Liver (tissue), 8 donors: ENCODE measurements at regions not wholly inside any gene's neighbourhood (a gene's known extent, or its start where the extent isn't known, plus 50 kb on each side); places are given as distances from the start of the nearest gene placed in this dataset.

Experiments used
- DNase-seq: peaks from one replicate; pipeline ENCODE4 v3.0.0-alpha.2; 2017; ENCODE audit warnings: low spot score
- H3K27ac ChIP-seq, 2 donors: one replicate each; pipeline ENCODE4 v1.7.0; 2013; ENCODE audit warnings: inconsistent platforms in 2 of 2, low read length in 2 of 2, control low read depth in 1 of 2, low read depth in 1 of 2, mild to moderate bottlenecking in 1 of 2
- H3K27me3 ChIP-seq, 4 donors: one replicate each; pipeline versions ENCODE4 v1.6.1 to v1.7.0; 2013; ENCODE audit warnings: low read length in 3 of 4, inconsistent platforms in 1 of 4, mild to moderate bottlenecking in 1 of 4, moderate library complexity in 1 of 4; ENCODE audit not compliant: control insufficient read depth in 4 of 4, insufficient read depth in 4 of 4
- H3K36me3 ChIP-seq, 4 donors: one replicate each; pipeline versions ENCODE4 v1.6.1 to v1.7.0; 2013; ENCODE audit warnings: low read length in 3 of 4, mild to moderate bottlenecking in 3 of 4, low read depth in 1 of 4, moderate library complexity in 1 of 4; ENCODE audit not compliant: control insufficient read depth in 4 of 4, insufficient read depth in 3 of 4
- H3K4me1 ChIP-seq, 4 donors: one replicate each; pipeline versions ENCODE4 v1.6.1 to v1.7.0; 2013; ENCODE audit warnings: low read length in 3 of 4, mild to moderate bottlenecking in 3 of 4, moderate library complexity in 1 of 4; ENCODE audit not compliant: control insufficient read depth in 4 of 4, insufficient read depth in 4 of 4
- H3K4me3 ChIP-seq, 3 donors: one replicate each; pipeline versions ENCODE4 v1.6.1 to v1.7.0; 2013; ENCODE audit warnings: low read length in 3 of 3, control low read depth in 1 of 3, low read depth in 1 of 3, mild to moderate bottlenecking in 1 of 3
- H3K9ac ChIP-seq, 2 donors: one replicate each; pipeline ENCODE4 v1.7.0; 2013; ENCODE audit warnings: low read length in 2 of 2, mild to moderate bottlenecking in 2 of 2, moderate library complexity in 2 of 2, control low read depth in 1 of 2, low read depth in 1 of 2
- H3K9me3 ChIP-seq, 4 donors: one replicate each; pipeline versions ENCODE4 v1.6.1 to v1.7.0; 2013; ENCODE audit warnings: low read length in 3 of 4; ENCODE audit not compliant: control insufficient read depth in 4 of 4
- EGR1 ChIP-seq, 2 donors: IDR thresholded peaks; 2 replicates each; pipeline ENCODE4 v1.6.1; 2016 to 2018; ENCODE audit warnings: antibody characterized with exemption in 2 of 2, low read depth in 2 of 2
- FOXA1 ChIP-seq: IDR thresholded peaks from 2 replicates; pipeline ENCODE4 v1.6.1; 2016; ENCODE audit warnings: antibody characterized with exemption
- FOXA2 ChIP-seq: IDR thresholded peaks from 2 replicates; pipeline ENCODE4 v1.6.1; 2016; ENCODE audit warnings: antibody characterized with exemption
- GABPA ChIP-seq, 2 donors: IDR thresholded peaks in 1 of 2; conservative IDR thresholded peaks in 1 of 2; 2 replicates each; pipeline ENCODE4 v1.6.1; 2016; ENCODE audit warnings: antibody characterized with exemption in 2 of 2, mild to moderate bottlenecking in 1 of 2, moderate library complexity in 1 of 2
- HNF4A ChIP-seq, 2 donors: conservative IDR thresholded peaks; 2 replicates each; pipeline ENCODE4 v1.6.1; 2016; ENCODE audit warnings: antibody characterized with exemption in 2 of 2, mild to moderate bottlenecking in 2 of 2
- HNF4G ChIP-seq: IDR thresholded peaks from 2 replicates; pipeline ENCODE4 v1.6.1; 2016; ENCODE audit warnings: antibody characterized with exemption
- JUND ChIP-seq, 2 donors: IDR thresholded peaks; 2 replicates each; pipeline ENCODE4 v1.6.1; 2016; ENCODE audit warnings: antibody characterized with exemption in 2 of 2
- NR2F2 ChIP-seq: IDR thresholded peaks from 2 replicates; pipeline ENCODE4 v1.6.1; 2016; ENCODE audit warnings: antibody characterized with exemption
- RAD21 ChIP-seq, 2 donors: IDR thresholded peaks; 2 replicates each; pipeline ENCODE4 v1.6.1; 2016; ENCODE audit warnings: antibody characterized with exemption in 2 of 2, mild to moderate bottlenecking in 2 of 2
- RXRA ChIP-seq, 2 donors: IDR thresholded peaks; 2 replicates each; pipeline ENCODE4 v1.6.1; 2017 to 2018; ENCODE audit warnings: antibody characterized with exemption in 2 of 2, mild to moderate bottlenecking in 1 of 2
- SP1 ChIP-seq: IDR thresholded peaks from 2 replicates; pipeline ENCODE4 v1.6.1; 2018; ENCODE audit warnings: antibody characterized with exemption, mild to moderate bottlenecking
- TAF1 ChIP-seq: conservative IDR thresholded peaks from 2 replicates; pipeline ENCODE4 v1.6.1; 2016; ENCODE audit warnings: antibody characterized with exemption, mild to moderate bottlenecking
- YY1 ChIP-seq: IDR thresholded peaks from 2 replicates; pipeline ENCODE4 v1.6.1; 2016; ENCODE audit warnings: antibody characterized with exemption, mild to moderate bottlenecking
- WGBS: extraction: QIAGEN DNeasy Blood & Tissue Kit; methylation state at CpG from one replicate; pipeline ENCODE4 v1.1.7; 2013; 5-methylcytosine and 5-hydroxymethylcytosine counted together
- TF ChIP-seq, protein P1 (sequence below): IDR thresholded peaks from 2 replicates; pipeline ENCODE4 v1.6.1; 2016; ENCODE audit warnings: antibody characterized with exemption
- TF ChIP-seq, protein P2 (sequence below): IDR thresholded peaks from 2 replicates; pipeline ENCODE4 v1.6.1; 2016; ENCODE audit warnings: antibody characterized with exemption, mild to moderate bottlenecking
- TF ChIP-seq, protein P3 (sequence below): IDR thresholded peaks from 2 replicates; pipeline ENCODE4 v1.6.1; 2016; ENCODE audit warnings: antibody characterized with exemption
- TF ChIP-seq, protein P4 (sequence below): IDR thresholded peaks from 2 replicates; pipeline ENCODE4 v1.6.1; 2016; ENCODE audit warnings: antibody characterized with exemption
- TF ChIP-seq, protein P5 (sequence below): fragments of 150-350 bp; IDR thresholded peaks from 2 replicates; pipeline ENCODE4 v1.5.1; 2017; ENCODE audit warnings: improper control_type of control experiment, low read depth, low read length; ENCODE audit not compliant: missing input control
- donor health status: healthy.
- donor health status: healthy.
- donor health status: healthy.
- donor health status: healthy.
- donor health status: healthy.

DNA sequence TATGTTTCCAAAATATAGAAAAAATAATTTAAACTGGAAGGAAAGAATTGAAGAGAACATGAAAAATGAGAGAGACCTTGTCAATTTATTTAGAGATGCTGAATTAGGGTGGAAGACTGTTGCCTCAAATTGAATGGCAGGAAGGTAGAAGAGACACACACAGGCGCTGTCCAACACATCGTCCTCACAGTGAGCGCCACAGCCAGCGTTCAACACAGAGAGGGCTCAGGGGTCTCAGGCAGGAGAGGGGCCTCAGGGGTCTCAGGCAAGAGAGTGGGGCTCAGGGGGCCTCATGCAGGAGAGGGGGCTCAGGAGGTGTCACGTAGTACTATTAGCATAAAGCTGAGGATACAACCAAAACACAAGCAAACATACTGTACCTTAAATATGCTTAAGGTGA lies 65.7 kb downstream of the TMEM18 start:
- no peaks in the 10 kb centered on the region for H3K27me3 ChIP-seq
- H3K4me3 ChIP-seq: no peak overlapping the region
- H3K27ac ChIP-seq: no peak overlapping the region
- no peaks in the 10 kb centered on the region for H3K4me1 ChIP-seq
- no peak overlapping the region for H3K9ac ChIP-seq
- no peaks in the 10 kb centered on the region for H3K9me3 ChIP-seq
- no peak for DNase-seq
- H3K36me3 ChIP-seq: no peaks in the 10 kb centered on the region
- TF ChIP-seq, protein P1, sequence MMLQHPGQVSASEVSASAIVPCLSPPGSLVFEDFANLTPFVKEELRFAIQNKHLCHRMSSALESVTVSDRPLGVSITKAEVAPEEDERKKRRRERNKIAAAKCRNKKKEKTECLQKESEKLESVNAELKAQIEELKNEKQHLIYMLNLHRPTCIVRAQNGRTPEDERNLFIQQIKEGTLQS: no peak
- TF ChIP-seq, protein P2, sequence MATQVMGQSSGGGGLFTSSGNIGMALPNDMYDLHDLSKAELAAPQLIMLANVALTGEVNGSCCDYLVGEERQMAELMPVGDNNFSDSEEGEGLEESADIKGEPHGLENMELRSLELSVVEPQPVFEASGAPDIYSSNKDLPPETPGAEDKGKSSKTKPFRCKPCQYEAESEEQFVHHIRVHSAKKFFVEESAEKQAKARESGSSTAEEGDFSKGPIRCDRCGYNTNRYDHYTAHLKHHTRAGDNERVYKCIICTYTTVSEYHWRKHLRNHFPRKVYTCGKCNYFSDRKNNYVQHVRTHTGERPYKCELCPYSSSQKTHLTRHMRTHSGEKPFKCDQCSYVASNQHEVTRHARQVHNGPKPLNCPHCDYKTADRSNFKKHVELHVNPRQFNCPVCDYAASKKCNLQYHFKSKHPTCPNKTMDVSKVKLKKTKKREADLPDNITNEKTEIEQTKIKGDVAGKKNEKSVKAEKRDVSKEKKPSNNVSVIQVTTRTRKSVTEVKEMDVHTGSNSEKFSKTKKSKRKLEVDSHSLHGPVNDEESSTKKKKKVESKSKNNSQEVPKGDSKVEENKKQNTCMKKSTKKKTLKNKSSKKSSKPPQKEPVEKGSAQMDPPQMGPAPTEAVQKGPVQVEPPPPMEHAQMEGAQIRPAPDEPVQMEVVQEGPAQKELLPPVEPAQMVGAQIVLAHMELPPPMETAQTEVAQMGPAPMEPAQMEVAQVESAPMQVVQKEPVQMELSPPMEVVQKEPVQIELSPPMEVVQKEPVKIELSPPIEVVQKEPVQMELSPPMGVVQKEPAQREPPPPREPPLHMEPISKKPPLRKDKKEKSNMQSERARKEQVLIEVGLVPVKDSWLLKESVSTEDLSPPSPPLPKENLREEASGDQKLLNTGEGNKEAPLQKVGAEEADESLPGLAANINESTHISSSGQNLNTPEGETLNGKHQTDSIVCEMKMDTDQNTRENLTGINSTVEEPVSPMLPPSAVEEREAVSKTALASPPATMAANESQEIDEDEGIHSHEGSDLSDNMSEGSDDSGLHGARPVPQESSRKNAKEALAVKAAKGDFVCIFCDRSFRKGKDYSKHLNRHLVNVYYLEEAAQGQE: no peak
- no peak for TF ChIP-seq GABPA (IDR thresholded peaks at IDR 0.05 in 1 of 2, conservative IDR thresholded peaks at IDR 0.05 in 1 of 2)
- TF ChIP-seq SP1: no peak
- no peak for TF ChIP-seq HNF4A (conservative IDR thresholded peaks at IDR 0.05)
- no peak for TF ChIP-seq TAF1
- no peak for TF ChIP-seq EGR1 (IDR thresholded peaks at IDR 0.05; ENCODE audit: low read depth in 2 of 2)
- TF ChIP-seq FOXA1: no peak
- TF ChIP-seq, protein P3, sequence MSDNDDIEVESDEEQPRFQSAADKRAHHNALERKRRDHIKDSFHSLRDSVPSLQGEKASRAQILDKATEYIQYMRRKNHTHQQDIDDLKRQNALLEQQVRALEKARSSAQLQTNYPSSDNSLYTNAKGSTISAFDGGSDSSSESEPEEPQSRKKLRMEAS: no peak
- TF ChIP-seq, protein P4, sequence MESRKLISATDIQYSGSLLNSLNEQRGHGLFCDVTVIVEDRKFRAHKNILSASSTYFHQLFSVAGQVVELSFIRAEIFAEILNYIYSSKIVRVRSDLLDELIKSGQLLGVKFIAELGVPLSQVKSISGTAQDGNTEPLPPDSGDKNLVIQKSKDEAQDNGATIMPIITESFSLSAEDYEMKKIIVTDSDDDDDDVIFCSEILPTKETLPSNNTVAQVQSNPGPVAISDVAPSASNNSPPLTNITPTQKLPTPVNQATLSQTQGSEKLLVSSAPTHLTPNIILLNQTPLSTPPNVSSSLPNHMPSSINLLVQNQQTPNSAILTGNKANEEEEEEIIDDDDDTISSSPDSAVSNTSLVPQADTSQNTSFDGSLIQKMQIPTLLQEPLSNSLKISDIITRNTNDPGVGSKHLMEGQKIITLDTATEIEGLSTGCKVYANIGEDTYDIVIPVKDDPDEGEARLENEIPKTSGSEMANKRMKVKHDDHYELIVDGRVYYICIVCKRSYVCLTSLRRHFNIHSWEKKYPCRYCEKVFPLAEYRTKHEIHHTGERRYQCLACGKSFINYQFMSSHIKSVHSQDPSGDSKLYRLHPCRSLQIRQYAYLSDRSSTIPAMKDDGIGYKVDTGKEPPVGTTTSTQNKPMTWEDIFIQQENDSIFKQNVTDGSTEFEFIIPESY: no peak
- no peak for TF ChIP-seq NR2F2
- TF ChIP-seq RXRA (IDR thresholded peaks at IDR 0.05): no peak
- no peak for TF ChIP-seq RAD21 (IDR thresholded peaks at IDR 0.05)
- TF ChIP-seq, protein P5, sequence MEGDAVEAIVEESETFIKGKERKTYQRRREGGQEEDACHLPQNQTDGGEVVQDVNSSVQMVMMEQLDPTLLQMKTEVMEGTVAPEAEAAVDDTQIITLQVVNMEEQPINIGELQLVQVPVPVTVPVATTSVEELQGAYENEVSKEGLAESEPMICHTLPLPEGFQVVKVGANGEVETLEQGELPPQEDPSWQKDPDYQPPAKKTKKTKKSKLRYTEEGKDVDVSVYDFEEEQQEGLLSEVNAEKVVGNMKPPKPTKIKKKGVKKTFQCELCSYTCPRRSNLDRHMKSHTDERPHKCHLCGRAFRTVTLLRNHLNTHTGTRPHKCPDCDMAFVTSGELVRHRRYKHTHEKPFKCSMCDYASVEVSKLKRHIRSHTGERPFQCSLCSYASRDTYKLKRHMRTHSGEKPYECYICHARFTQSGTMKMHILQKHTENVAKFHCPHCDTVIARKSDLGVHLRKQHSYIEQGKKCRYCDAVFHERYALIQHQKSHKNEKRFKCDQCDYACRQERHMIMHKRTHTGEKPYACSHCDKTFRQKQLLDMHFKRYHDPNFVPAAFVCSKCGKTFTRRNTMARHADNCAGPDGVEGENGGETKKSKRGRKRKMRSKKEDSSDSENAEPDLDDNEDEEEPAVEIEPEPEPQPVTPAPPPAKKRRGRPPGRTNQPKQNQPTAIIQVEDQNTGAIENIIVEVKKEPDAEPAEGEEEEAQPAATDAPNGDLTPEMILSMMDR: no peak
- no peak for TF ChIP-seq FOXA2
- no peak for TF ChIP-seq HNF4G
- 73% methylated on average over 5 of the region's 5 CpGs for WGBS

DNA sequence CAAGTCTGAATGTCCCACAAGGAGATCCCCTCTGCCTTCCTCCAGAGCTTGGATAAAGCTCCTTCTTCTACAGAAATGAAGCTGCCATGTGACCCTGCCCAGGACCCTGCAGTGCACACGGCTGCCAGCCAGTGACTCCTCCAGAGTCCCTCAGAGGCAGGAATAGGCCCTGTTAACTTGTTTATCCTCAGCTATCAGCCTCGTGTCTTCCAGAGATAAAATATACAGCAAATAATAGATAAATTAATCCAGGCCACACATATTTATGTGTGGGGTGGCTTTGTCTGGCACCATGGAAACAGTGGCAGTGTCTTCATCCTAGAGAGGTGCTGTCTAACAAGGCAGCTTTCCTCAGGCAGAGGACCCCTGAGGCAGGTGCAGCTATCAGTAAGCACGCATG lies 66.7 kb downstream of the TMEM18 start:
- H3K4me3 ChIP-seq: no peak overlapping the region
- TF ChIP-seq GABPA (IDR thresholded peaks at IDR 0.05 in 1 of 2, conservative IDR thresholded peaks at IDR 0.05 in 1 of 2) (no peak), FOXA2 (no peak), TAF1 (no peak), EGR1 (IDR thresholded peaks at IDR 0.05; ENCODE audit: low read depth in 2 of 2) (no peak), NR2F2 (no peak), FOXA1 (no peak), RAD21 (IDR thresholded peaks at IDR 0.05) (no peak), JUND (IDR thresholded peaks at IDR 0.05) (no peak), YY1 (no peak), HNF4G (no peak), SP1 (no peak)
- TF ChIP-seq, protein P1: no peak
- TF ChIP-seq, protein P4: no peak
- TF ChIP-seq, protein P2: no peak

More for the DNA sequence above, 66.7 kb downstream of the TMEM18 start:
- Histone ChIP-seq H3K27ac (no peak overlapping the region), H3K27me3 (peaks cover 0 to 4% (median 0%) of the 10 kb centered on the region in 4 donors), H3K4me1 (no peaks in the 10 kb centered on the region), H3K9me3 (no peaks in the 10 kb centered on the region), H3K9ac (no peak overlapping the region), H3K36me3 (no peaks in the 10 kb centered on the region)
- no peak for DNase-seq
- WGBS: 71% methylated on average over 3 of the region's 3 CpGs
